ENCODE measurements at regions not wholly inside any gene's neighbourhood (a gene's known extent, or its start where the extent isn't known, plus 50 kb on each side); places are given as distances from the start of the nearest gene placed in this dataset.
A peak's percentile ranks its signal among the peaks of the same experiment; 100 is the strongest.

GRCh38 chr4:186889876-186890643 lies 166.4 kb upstream of the FAT1 start:
- DNase-seq (ENCODE audit: low spot score), result no peak

DNA sequence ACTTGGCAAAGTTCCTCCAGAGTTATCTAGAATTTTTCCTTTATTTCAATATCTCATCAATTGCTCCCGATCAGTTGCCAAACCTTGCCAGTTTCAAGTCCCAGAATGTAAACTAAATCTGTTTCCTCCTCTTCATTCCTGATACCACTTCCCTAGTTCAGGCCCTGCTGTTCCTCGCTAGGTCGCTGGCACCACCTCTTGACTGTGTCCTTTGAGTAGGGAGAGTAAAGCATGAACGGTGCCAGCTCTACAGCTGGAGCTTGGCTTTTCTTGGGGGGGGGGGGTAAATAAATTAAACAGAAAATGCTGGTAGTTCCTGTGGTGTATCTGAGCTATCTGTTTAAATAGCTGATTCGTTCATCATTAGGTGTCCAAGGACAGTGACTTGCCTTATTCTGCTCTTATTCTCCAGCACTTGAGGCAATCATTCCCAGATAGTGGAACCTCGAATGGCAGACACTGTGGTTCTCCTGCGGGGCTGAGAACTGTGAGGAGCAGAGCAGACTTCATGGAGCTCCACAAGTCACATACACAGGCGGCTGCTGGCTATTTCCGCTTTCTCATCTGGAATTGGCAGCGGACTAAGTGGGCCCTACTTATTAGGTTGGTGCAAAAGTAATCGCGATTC lies 168.3 kb upstream of the FAT1 start:
- DNase-seq (ENCODE audit: low spot score), result no peak

- DNase-seq (ENCODE audit: low spot score), result no peak
These were observed 174.7 kb upstream of the FAT1 start for GRCh38 chr4:186898367-186898766.

- DNase-seq (ENCODE audit: low spot score), result peak; percentile 77
These were observed 176.7 kb upstream of the FAT1 start for GRCh38 chr4:186900232-186900900.

DNA sequence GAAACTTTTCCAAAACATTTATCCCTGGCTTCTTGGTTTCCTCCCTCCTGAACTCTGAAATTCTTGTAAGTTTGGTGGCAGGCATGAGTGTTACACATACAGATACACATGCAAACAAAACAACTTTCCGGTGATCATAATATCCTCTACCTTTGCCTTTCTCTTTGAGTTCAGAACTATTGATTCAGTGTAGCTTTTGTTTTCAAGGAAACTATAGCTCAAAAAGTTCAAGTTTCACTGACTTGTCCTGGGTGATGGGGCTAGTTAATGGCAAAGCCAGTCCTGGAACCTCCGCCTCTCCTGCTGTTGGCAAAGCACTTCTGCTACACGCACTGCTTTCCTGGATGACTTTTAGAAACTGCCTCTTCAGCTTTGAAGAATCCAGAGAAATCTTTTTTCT lies 177.3 kb upstream of the FAT1 start:
- DNase-seq (ENCODE audit: low spot score), result no peak

GRCh38 chr4:186901850-186902249 lies 178.2 kb upstream of the FAT1 start:
- DNase-seq (ENCODE audit: low spot score), result no peak

DNA sequence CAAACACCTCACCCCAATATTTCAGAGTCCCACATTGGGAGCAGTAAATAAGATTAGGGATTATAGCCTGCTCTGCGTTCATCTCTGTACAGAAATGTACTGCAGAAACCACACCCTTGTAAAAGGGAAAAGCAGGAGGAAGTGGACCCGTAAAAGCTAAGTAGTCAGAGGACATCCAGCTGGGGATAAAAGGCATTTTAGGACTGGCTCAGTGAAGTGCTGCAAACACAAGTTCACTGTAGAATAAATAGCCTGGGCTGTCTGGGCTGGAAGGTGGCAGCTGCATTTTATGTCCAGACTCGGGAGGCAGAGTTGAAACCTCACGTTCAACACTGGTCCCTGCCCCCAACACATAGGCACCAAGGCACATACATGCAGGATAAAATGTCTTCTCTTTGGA lies 178.7 kb upstream of the FAT1 start:
- DNase-seq (ENCODE audit: low spot score), result no peak

DNA sequence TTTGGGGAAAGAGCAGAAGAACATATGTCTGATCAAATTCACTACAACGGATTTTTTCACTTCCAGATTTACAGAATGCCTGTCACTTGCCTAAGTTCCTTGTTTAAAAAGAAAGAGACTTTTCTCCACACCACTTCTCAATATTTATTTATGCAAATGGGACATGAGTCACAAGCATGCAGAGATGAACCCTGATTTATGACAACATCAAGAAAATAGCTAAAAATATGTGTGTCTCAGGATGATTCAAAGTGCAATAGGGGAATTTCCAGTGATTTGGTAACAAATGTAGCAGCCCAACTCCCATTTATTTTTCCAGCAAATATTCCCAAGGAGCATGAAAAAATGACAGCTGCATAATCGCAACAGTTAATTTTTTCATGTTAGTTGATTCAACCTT lies 180.4 kb upstream of the FAT1 start:
- DNase-seq (ENCODE audit: low spot score), result peak; percentile 81

GRCh38 chr4:186906722-186907121 lies 183.1 kb upstream of the FAT1 start:
- DNase-seq (ENCODE audit: low spot score), result no peak

DNA sequence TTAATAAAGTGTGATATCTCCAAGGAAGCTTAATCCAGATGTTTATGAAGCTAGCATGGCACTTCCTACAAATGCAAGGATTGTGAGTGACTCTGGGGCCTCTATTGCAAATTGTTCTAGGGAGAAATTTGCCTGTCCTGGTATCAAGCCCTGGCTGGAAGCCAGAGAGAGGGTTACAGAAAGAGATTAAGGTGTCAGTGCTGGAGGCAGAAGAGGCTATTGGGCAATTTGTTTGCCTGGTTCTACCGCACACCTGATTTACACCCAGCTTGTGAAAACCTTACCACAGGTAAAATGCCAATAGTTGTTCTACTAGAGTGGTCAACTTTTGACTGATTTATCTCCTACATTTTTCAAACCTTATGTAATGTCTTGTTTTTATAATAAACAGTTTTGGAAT lies 186.7 kb upstream of the FAT1 start:
- no peak for DNase-seq (ENCODE audit: low spot score)

DNA sequence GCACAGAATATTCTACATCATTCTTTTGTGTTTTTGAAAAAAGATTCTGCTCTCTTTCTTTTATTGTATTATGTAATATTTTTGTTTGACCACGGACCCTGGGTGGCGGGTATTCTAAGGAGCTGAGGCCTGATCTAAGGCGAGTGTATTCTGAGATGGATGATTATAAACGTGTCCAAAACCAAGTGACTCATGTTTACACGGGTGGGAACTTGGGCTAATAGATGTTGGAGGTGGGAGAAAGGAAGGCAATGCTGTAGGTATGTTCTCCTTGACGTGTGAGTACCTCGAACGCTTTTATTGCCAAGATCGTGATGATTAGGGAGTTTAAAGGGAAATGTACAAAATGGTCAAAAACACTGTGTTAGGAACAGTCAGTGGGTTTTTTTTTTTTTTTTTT lies 188.9 kb upstream of the FAT1 start:
- DNase-seq (ENCODE audit: low spot score), result no peak

GRCh38 chr4:186915816-186916215 lies 192.2 kb upstream of the FAT1 start:
- DNase-seq (ENCODE audit: low spot score), result peak; percentile 21

- DNase-seq (ENCODE audit: low spot score), result no peak
These were observed 193.5 kb upstream of the FAT1 start for GRCh38 chr4:186917136-186917535.

- DNase-seq (ENCODE audit: low spot score), result no peak
These were observed 194.8 kb upstream of the FAT1 start for GRCh38 chr4:186918466-186918865.

GRCh38 chr4:186919340-186919739 lies 195.7 kb upstream of the FAT1 start:
- no peak for DNase-seq (ENCODE audit: low spot score)

GRCh38 chr4:186920483-186920882 lies 196.8 kb upstream of the FAT1 start:
- DNase-seq (ENCODE audit: low spot score), result no peak

GRCh38 chr4:186920992-186921391 lies 197.3 kb upstream of the FAT1 start:
- DNase-seq (ENCODE audit: low spot score), result no peak

DNA sequence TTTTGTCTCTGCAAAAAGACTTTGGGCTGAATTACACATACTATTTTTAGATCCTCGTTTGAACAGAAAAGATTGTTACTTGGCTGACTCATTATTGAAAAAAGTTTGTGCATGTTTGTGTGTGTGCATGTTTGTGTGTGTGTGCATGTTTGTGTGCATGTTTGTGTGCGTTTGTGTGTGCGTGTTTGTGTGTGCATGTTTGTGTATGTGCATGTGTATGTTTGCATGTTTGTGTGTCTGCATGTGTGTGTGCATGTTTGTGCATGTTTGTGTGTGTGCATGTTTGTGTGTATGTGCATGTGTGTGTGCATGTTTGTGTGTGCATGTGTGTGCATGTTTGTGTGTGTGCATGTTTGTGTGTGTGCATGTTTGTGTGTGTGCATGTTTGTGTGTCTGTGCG lies 201.1 kb upstream of the FAT1 start:
- DNase-seq (ENCODE audit: low spot score), result no peak

DNA sequence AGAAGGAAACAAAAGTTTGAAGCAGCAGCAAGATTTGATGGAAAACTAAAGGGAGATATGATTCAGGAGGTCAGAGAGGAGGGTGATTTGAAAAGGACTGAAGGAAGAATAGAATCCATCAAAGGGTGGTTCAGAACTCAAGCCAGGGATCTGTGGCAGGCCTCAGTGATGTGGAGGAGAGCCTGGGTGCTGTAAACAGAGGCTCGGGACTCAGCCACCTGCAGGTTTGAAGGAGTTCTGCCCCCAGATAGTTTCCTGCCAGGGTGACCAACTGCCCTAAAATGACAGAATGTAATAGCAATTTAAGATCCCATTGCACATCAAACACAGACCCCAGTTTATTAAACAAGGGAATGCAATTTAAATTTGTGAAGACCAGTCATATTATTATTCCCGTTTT lies 204.0 kb upstream of the FAT1 start:
- no peak for DNase-seq (ENCODE audit: low spot score)

DNA sequence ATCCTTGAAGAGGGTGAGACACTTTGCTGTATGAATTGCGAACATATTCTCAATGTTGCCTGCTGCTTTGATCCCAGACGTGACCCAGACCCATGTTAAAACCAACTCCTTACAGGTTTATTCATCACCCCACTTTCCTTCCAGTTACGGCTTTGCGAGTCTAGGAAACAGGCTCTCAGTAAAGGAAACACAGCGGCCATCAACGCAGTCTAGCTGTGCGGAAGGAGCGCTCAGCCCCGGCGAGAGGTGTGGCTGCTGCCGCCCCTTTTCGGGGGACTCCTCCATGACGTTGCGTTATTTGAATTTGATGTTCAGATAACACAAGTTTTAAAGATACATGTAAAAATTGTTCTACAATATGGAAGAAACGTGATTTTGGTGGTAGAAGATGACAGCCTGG lies 206.4 kb upstream of the FAT1 start:
- no peak for DNase-seq (ENCODE audit: low spot score)

- peak; percentile 15 for DNase-seq (ENCODE audit: low spot score)
These were observed 207.9 kb upstream of the FAT1 start for GRCh38 chr4:186931519-186931918.

GRCh38 chr4:186932196-186932595 lies 208.5 kb upstream of the FAT1 start:
- DNase-seq (ENCODE audit: low spot score), result no peak

DNA sequence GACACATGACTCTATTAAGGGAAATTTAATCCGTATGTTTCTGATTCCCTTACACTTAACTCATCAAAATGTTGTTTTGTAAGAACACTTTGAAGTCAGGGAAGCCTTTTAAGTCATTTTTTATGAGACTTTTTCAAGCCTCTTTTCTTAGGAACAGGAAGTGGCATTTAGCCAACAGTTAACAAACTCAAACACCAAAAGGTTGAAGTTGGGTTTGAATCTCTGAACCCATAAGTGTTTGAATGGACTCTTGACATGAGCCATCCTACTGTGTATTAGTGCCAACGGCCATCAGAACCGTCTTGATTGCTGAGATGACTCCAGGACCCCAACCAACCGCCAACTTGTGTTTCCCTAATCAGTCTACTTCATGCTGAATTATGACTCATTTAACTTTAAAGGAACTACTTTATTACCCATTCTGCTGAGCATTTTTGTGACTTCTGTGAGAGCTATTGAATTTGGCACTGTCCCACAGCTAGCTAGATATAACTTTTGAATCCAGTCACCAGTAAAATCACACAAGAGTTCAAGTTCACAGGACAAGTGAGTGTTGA lies 209.1 kb upstream of the FAT1 start:
- peak; percentile 77 for DNase-seq (ENCODE audit: low spot score)

All from A172 (cell line).